ENCODE measurements at regions not wholly inside any gene's neighbourhood (a gene's known extent, or its start where the extent isn't known, plus 50 kb on each side); places are given as distances from the start of the nearest gene placed in this dataset.

GRCh38 chr3:115380883-115381572, 233.9 kb upstream of the ZBTB20 start:
- in situ Hi-C loops (cut with MboI) = no loop called here
- H3K4me1 ChIP-seq (ENCODE audit: control insufficient read depth, insufficient read depth, low read length) = no peaks in the 10 kb centered on the region
- SMC1A ChIA-PET (ENCODE audit: uncharacterized antibody, unreplicated experiment) = interaction anchor here (1.2 kb wide), 1 partner anchor 19 kb away, joined by 3 read pairs; no protein-coding TSS in a partner anchor
- POLR2A ChIA-PET = no interaction called here
- H3K9me3 ChIP-seq (replicated peaks; ENCODE audit: control insufficient read depth, insufficient read depth, low read length) = no peaks in the 10 kb centered on the region
- no peaks in the 10 kb centered on the region; a peak in 1 of 4 replicates for H3K27me3 ChIP-seq (replicated peaks in 1 of 2; ENCODE audit: control insufficient read depth in 2 of 2, insufficient read depth in 2 of 2, low read length in 1 of 2)
- no peak for DNase-seq (ENCODE audit: low read depth, low spot score)
- RAD21 ChIA-PET (ENCODE audit: unreplicated experiment) = no interaction called here
- TF ChIP-seq, protein P1, sequence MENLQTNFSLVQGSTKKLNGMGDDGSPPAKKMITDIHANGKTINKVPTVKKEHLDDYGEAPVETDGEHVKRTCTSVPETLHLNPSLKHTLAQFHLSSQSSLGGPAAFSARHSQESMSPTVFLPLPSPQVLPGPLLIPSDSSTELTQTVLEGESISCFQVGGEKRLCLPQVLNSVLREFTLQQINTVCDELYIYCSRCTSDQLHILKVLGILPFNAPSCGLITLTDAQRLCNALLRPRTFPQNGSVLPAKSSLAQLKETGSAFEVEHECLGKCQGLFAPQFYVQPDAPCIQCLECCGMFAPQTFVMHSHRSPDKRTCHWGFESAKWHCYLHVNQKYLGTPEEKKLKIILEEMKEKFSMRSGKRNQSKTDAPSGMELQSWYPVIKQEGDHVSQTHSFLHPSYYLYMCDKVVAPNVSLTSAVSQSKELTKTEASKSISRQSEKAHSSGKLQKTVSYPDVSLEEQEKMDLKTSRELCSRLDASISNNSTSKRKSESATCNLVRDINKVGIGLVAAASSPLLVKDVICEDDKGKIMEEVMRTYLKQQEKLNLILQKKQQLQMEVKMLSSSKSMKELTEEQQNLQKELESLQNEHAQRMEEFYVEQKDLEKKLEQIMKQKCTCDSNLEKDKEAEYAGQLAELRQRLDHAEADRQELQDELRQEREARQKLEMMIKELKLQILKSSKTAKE (IDR thresholded peaks at IDR 0.05; ENCODE audit: low read depth, poor library complexity, severe bottlenecking) = no peak
- TF ChIP-seq CTCF (IDR thresholded peaks at IDR 0.05 in 2 of 3, conservative IDR thresholded peaks at IDR 0.05 in 1 of 3; ENCODE audit: control insufficient read depth in 2 of 3, extremely low read depth in 1 of 3, insufficient read depth in 1 of 3, low read depth in 3 of 3, low read length in 3 of 3) (peak in 1 of 3 experiments; percentile 28; a peak in 2 of 6 replicates), IKZF2 (IDR thresholded peaks at IDR 0.05) (no peak)
- H3K36me3 ChIP-seq (ENCODE audit: control insufficient read depth in 2 of 2, insufficient read depth in 2 of 2, low read length in 1 of 2) = no peaks in the 10 kb centered on the region
- H3K27ac ChIP-seq (ENCODE audit: control insufficient read depth, insufficient read depth) = no peak overlapping the region
- no peak overlapping the region for H3K9ac ChIP-seq (ENCODE audit: control insufficient read depth, insufficient read depth, low read length)
- no peaks in the 10 kb centered on the region for H3K79me2 ChIP-seq (ENCODE audit: control insufficient read depth, insufficient read depth, low read length)
- FAIRE-seq = no peak
- CTCF ChIA-PET = no interaction called here
- ATAC-seq = peak; percentile 45; the same call in 1 of the 3 replicates
- intact Hi-C loops (cut with micrococcal nuclease; ENCODE audit: unreplicated experiment) = no loop called here
- no peaks in the 10 kb centered on the region for H4K20me1 ChIP-seq (ENCODE audit: control insufficient read depth, insufficient read depth)
- WGBS (ENCODE audit: insufficient coverage, insufficient replicate concordance, low lambda C conversion rate, missing lambda C conversion rate) = 43% methylated on average over 3 of the region's 3 CpGs
- no peak overlapping the region for H3K4me2 ChIP-seq (ENCODE audit: control insufficient read depth, insufficient read depth)
- no TSS peak for BruUV-seq (replicated peaks)
- no peak overlapping the region for H2AFZ ChIP-seq (ENCODE audit: control insufficient read depth, low read depth, low read length)
- no peak overlapping the region for H3K4me3 ChIP-seq
